Large intestine (tissue), 3 donors: ENCODE measurements at regions not wholly inside any gene's neighbourhood (a gene's known extent, or its start where the extent isn't known, plus 50 kb on each side); places are given as distances from the start of the nearest gene placed in this dataset.

Experiments
- DNase-seq, 2 donors: peaks; one replicate each; pipeline versions ENCODE4 v3.0.0 to v3.0.0-alpha.2; 2013
- H3K27ac ChIP-seq: one replicate; pipeline ENCODE4 v1.5.1; 2013; ENCODE audit warnings: low read length
- H3K27me3 ChIP-seq: 2 replicates; pipeline ENCODE4 v1.6.1; 2013; ENCODE audit warnings: low read length; ENCODE audit not compliant: control insufficient read depth, insufficient read depth
- H3K36me3 ChIP-seq: 2 replicates; pipeline ENCODE4 v1.6.1; 2013; ENCODE audit warnings: low read length; ENCODE audit not compliant: control insufficient read depth, insufficient read depth
- H3K4me1 ChIP-seq: one replicate; pipeline ENCODE4 v1.6.1; 2013; ENCODE audit warnings: low read length; ENCODE audit not compliant: control insufficient read depth, insufficient read depth
- H3K4me3 ChIP-seq: one replicate; pipeline ENCODE4 v1.5.1; 2013; ENCODE audit warnings: low read length
- H3K9me3 ChIP-seq: one replicate; pipeline ENCODE4 v1.6.1; 2013; ENCODE audit warnings: mild to moderate bottlenecking, low read depth, low read length, moderate library complexity; ENCODE audit not compliant: control insufficient read depth
- WGBS: methylation state at CpG from one replicate; pipeline ENCODE4 v1.1.5; 2013; ENCODE audit warnings: low lambda C conversion rate; ENCODE audit not compliant: insufficient coverage; 5-methylcytosine and 5-hydroxymethylcytosine counted together

- WGBS: 89% methylated on average over 3 of the region's 6 CpGs
- Histone ChIP-seq H3K36me3 (no peaks in the 10 kb centered on the region), H3K4me1 (no peaks in the 10 kb centered on the region), H3K27me3 (no peaks in the 10 kb centered on the region), H3K9me3 (peaks cover 3% of the 10 kb centered on the region), H3K4me3 (no peak overlapping the region), H3K27ac (no peak overlapping the region)
- DNase-seq: no peak
Measured at GRCh38 chr5:106417566-106417965, 1253.2 kb downstream of the EFNA5 start.

GRCh38 chr5:106417163-106417562 lies 1253.6 kb downstream of the EFNA5 start:
- Histone ChIP-seq H3K27ac (no peak overlapping the region), H3K4me3 (no peak overlapping the region), H3K4me1 (no peaks in the 10 kb centered on the region), H3K9me3 (peaks cover 3% of the 10 kb centered on the region), H3K36me3 (no peaks in the 10 kb centered on the region), H3K27me3 (no peaks in the 10 kb centered on the region)
- no peak for DNase-seq
- 80% methylated on average over 1 of the region's 22 CpGs for WGBS

- Histone ChIP-seq H3K27ac (no peak overlapping the region), H3K4me3 (no peak overlapping the region), H3K36me3 (no peaks in the 10 kb centered on the region), H3K9me3 (peaks cover 3% of the 10 kb centered on the region), H3K27me3 (no peaks in the 10 kb centered on the region), H3K4me1 (no peaks in the 10 kb centered on the region)
- no peak for DNase-seq
- WGBS: no CpG with 5 or more reads among the region's 4 CpGs
Measured at GRCh38 chr5:106415541-106415940, 1255.2 kb downstream of the EFNA5 start.

- no peak for DNase-seq
- Histone ChIP-seq H3K4me1 (no peaks in the 10 kb centered on the region), H3K27ac (no peak overlapping the region), H3K4me3 (no peak overlapping the region), H3K27me3 (no peaks in the 10 kb centered on the region), H3K36me3 (no peaks in the 10 kb centered on the region), H3K9me3 (peaks cover 3% of the 10 kb centered on the region)
- 100% methylated on average over 2 of the region's 2 CpGs for WGBS
Measured at GRCh38 chr5:106414342-106414741, 1256.4 kb downstream of the EFNA5 start.

GRCh38 chr5:106412606-106413005 lies 1258.1 kb downstream of the EFNA5 start:
- Histone ChIP-seq H3K27me3 (no peaks in the 10 kb centered on the region), H3K27ac (no peak overlapping the region), H3K4me1 (no peaks in the 10 kb centered on the region), H3K36me3 (no peaks in the 10 kb centered on the region), H3K4me3 (no peak overlapping the region), H3K9me3 (peaks cover 3% of the 10 kb centered on the region)
- DNase-seq: no peak

- no peaks in the 10 kb centered on the region for H3K9me3 ChIP-seq
- no peak overlapping the region for H3K27ac ChIP-seq
- no peaks in the 10 kb centered on the region for H3K27me3 ChIP-seq
- 100% methylated on average over 1 of the region's 2 CpGs for WGBS
- DNase-seq: no peak
- H3K36me3 ChIP-seq: no peaks in the 10 kb centered on the region
- no peak overlapping the region for H3K4me3 ChIP-seq
- no peaks in the 10 kb centered on the region for H3K4me1 ChIP-seq
Measured at GRCh38 chr5:106408570-106408969, 1262.2 kb downstream of the EFNA5 start.

GRCh38 chr5:106408141-106408540 lies 1262.6 kb downstream of the EFNA5 start:
- Histone ChIP-seq H3K4me3 (no peak overlapping the region), H3K27ac (no peak overlapping the region), H3K36me3 (no peaks in the 10 kb centered on the region), H3K27me3 (no peaks in the 10 kb centered on the region), H3K4me1 (no peaks in the 10 kb centered on the region), H3K9me3 (no peaks in the 10 kb centered on the region)
- DNase-seq: no peak
- no CpG with 5 or more reads among the region's 1 CpG for WGBS

GRCh38 chr5:106401561-106401960 lies 1269.2 kb downstream of the EFNA5 start:
- 88% methylated on average over 2 of the region's 2 CpGs for WGBS
- Histone ChIP-seq H3K27ac (no peak overlapping the region), H3K4me3 (no peak overlapping the region)

GRCh38 chr5:106399391-106399790 lies 1271.3 kb downstream of the EFNA5 start:
- H3K4me3 ChIP-seq: no peak overlapping the region
- H3K27ac ChIP-seq: no peak overlapping the region
- H3K9me3 ChIP-seq: no peaks in the 10 kb centered on the region
- WGBS: 86% methylated on average over 1 of the region's 1 CpG
- no peaks in the 10 kb centered on the region for H3K27me3 ChIP-seq
- no peak for DNase-seq
- H3K4me1 ChIP-seq: no peaks in the 10 kb centered on the region
- H3K36me3 ChIP-seq: no peaks in the 10 kb centered on the region

More at GRCh38 chr5:106401561-106401960, 1269.2 kb downstream of the EFNA5 start:
- DNase-seq: no peak
- Histone ChIP-seq H3K9me3 (no peaks in the 10 kb centered on the region), H3K4me1 (no peaks in the 10 kb centered on the region), H3K36me3 (no peaks in the 10 kb centered on the region), H3K27me3 (no peaks in the 10 kb centered on the region)

- no peaks in the 10 kb centered on the region for H3K36me3 ChIP-seq
- no peak overlapping the region for H3K27ac ChIP-seq
- no peak overlapping the region for H3K4me3 ChIP-seq
- no CpG with 5 or more reads among the region's 1 CpG for WGBS
- DNase-seq: no peak
- H3K4me1 ChIP-seq: no peaks in the 10 kb centered on the region
- no peaks in the 10 kb centered on the region for H3K27me3 ChIP-seq
- no peaks in the 10 kb centered on the region for H3K9me3 ChIP-seq
Measured at GRCh38 chr5:106397700-106398099, 1273.0 kb downstream of the EFNA5 start.

- no peaks in the 10 kb centered on the region for H3K36me3 ChIP-seq
- 100% methylated on average over 1 of the region's 1 CpG for WGBS
Measured at GRCh38 chr5:106393276-106393675, 1277.5 kb downstream of the EFNA5 start.

More at GRCh38 chr5:106393276-106393675, 1277.5 kb downstream of the EFNA5 start:
- Histone ChIP-seq H3K9me3 (no peaks in the 10 kb centered on the region), H3K27me3 (no peaks in the 10 kb centered on the region), H3K27ac (no peak overlapping the region), H3K4me3 (no peak overlapping the region), H3K4me1 (no peaks in the 10 kb centered on the region)
- no peak for DNase-seq
